Uterus (tissue), 3 donors: ENCODE measurements at regions not wholly inside any gene's neighbourhood (a gene's known extent, or its start where the extent isn't known, plus 50 kb on each side); places are given as distances from the start of the nearest gene placed in this dataset.

ENCODE experiments used
- DNase-seq, 2 donors: peaks; one replicate each; pipeline ENCODE4 v3.0.0-alpha.2; 2019 to 2020
- H3K27ac ChIP-seq, 2 donors: fragments of 200-600 bp; sonication (generic); 1 replicate in 1 of 2; 2 replicates in 1 of 2; pipeline ENCODE4 v1.5.1; 2016 to 2018
- H3K27me3 ChIP-seq, 2 donors: fragments of 200-600 bp; sonication (generic); one replicate each; pipeline ENCODE4 v1.5.1; 2018 to 2019; ENCODE audit warnings: control low read depth in 1 of 2
- H3K36me3 ChIP-seq, 2 donors: fragments of 200-600 bp; sonication (generic); one replicate each; pipeline ENCODE4 v1.5.1; 2019; ENCODE audit warnings: control low read depth in 1 of 2
- H3K4me1 ChIP-seq, 2 donors: fragments of 200-600 bp; sonication (generic); one replicate each; pipeline ENCODE4 v1.5.1; 2018 to 2019; ENCODE audit warnings: control low read depth in 1 of 2
- H3K4me3 ChIP-seq, 2 donors: fragments of 200-600 bp; sonication (generic); 1 replicate in 1 of 2; 2 replicates in 1 of 2; pipeline ENCODE4 v1.5.1; 2018 to 2019; ENCODE audit warnings: mild to moderate bottlenecking in 1 of 2
- H3K9me3 ChIP-seq, 2 donors: fragments of 200-600 bp; sonication (generic); one replicate each; pipeline ENCODE4 v1.5.1; 2019; ENCODE audit warnings: control low read depth in 1 of 2
- CTCF ChIP-seq, 4 experiments: fragments of 200-600 bp in 2 of 4; fragments of 450-650 bp in 2 of 4; sonication (generic) in 2 of 4; IDR thresholded peaks; one replicate each; pipeline ENCODE4 v1.5.1; 2016 to 2019; ENCODE audit warnings: antibody characterized with exemption in 4 of 4, mild to moderate bottlenecking in 2 of 4, moderate library complexity in 1 of 4
- POLR2A ChIP-seq, 2 donors: fragments of 450-650 bp; IDR thresholded peaks; one replicate each; pipeline ENCODE4 v1.6.1; 2016; ENCODE audit warnings: antibody characterized with exemption in 2 of 2, mild to moderate bottlenecking in 1 of 2, moderate library complexity in 1 of 2
- intact Hi-C: fragments of 100-400 bp; cut with DNase I; formaldehyde crosslinking; loops from one replicate; pipeline ENCODE4 v1.15.1; 2023; ENCODE audit warnings: low total_unique reads
- donor health status: DM: yes; HTN: yes; CAD: no.

DNA sequence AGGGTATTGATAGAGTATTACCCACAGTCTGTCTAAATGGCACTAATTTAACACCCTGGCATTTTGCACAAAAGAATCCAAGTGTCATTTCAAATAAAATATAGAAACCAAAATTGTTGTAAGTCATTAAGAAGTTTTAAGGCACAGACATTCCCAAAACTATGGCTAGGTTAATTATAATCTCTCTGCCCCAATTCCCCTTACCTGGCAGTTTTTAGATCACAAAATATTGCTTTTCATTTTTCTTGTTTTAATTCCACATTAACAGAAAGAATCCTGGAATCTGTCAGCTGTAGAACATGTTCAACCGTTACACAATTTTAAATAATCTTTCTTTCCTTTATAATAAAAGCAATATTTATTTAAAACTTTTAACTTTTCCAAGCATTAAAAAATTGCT lies 56.1 kb upstream of the PALS2 start:
- Histone ChIP-seq H3K27ac (no peak overlapping the region), H3K4me1 (no peaks in the 10 kb centered on the region), H3K36me3 (no peaks in the 10 kb centered on the region), H3K4me3 (no peak overlapping the region), H3K27me3 (no peaks in the 10 kb centered on the region), H3K9me3 (no peaks in the 10 kb centered on the region)
- TF ChIP-seq CTCF (IDR thresholded peaks at IDR 0.05) = no peak
- TF ChIP-seq POLR2A (IDR thresholded peaks at IDR 0.05) = no peak
- DNase-seq = no peak
- intact Hi-C loops = no loop called here

GRCh38 chr7:24521917-24522623 lies 51.2 kb upstream of the PALS2 start:
- H3K4me3 ChIP-seq = no peak overlapping the region
- intact Hi-C loops = no loop called here
- H3K27ac ChIP-seq = no peak overlapping the region
- H3K27me3 ChIP-seq = no peaks in the 10 kb centered on the region
- H3K9me3 ChIP-seq = no peaks in the 10 kb centered on the region
- TF ChIP-seq POLR2A (IDR thresholded peaks at IDR 0.05) = no peak
- no peak for TF ChIP-seq CTCF (IDR thresholded peaks at IDR 0.05)
- no peaks in the 10 kb centered on the region for H3K4me1 ChIP-seq
- DNase-seq = no peak
- H3K36me3 ChIP-seq = no peaks in the 10 kb centered on the region
